Loucy (cell line): ENCODE measurements at regions not wholly inside any gene's neighbourhood (a gene's known extent, or its start where the extent isn't known, plus 50 kb on each side); places are given as distances from the start of the nearest gene placed in this dataset.
A peak's percentile ranks its signal among the peaks of the same experiment; 100 is the strongest.
"Not testable (repeated sequence)": the region's sequence is repeated elsewhere in the genome, so short reads cannot be mapped to it uniquely, and the experiment has no call there.

Experiments used
- H2AFZ ChIP-seq: fragments of 200-600 bp; sonication (generic); 2 replicates; pipeline ENCODE4 v1.6.0; 2016; ENCODE audit warnings: antibody characterized with exemption, mild to moderate bottlenecking, low read length, moderate library complexity
- H3F3A ChIP-seq: fragments of 200-600 bp; 2 replicates; pipeline ENCODE4 v1.6.0; 2016; ENCODE audit warnings: antibody characterized with exemption, low read depth, mild to moderate bottlenecking
- H3K27me3 ChIP-seq: fragments of 200-600 bp; sonication (generic); 2 replicates; pipeline ENCODE4 v1.6.1; 2014; ENCODE audit warnings: low read length, mild to moderate bottlenecking; ENCODE audit not compliant: insufficient read depth, poor library complexity, severe bottlenecking
- H3K36me3 ChIP-seq: fragments of 200-600 bp; sonication (generic); 2 replicates; pipeline ENCODE4 v1.6.1; 2016; ENCODE audit warnings: low read length; ENCODE audit not compliant: insufficient read depth
- H3K4me1 ChIP-seq: fragments of 200-600 bp; sonication (generic); 2 replicates; pipeline ENCODE4 v1.5.1; 2014; ENCODE audit warnings: low read length, mild to moderate bottlenecking; ENCODE audit not compliant: insufficient read depth, poor library complexity, severe bottlenecking
- H3K4me2 ChIP-seq: fragments of 200-600 bp; sonication (generic); 2 replicates; pipeline ENCODE4 v1.6.0; 2014; ENCODE audit warnings: antibody characterized with exemption, low read length, low read depth, mild to moderate bottlenecking; ENCODE audit not compliant: poor library complexity, severe bottlenecking
- H3K4me3 ChIP-seq: fragments of 200-600 bp; sonication (generic); 2 replicates; pipeline ENCODE4 v1.5.1; 2014; ENCODE audit warnings: low read length, mild to moderate bottlenecking, mixed read lengths; ENCODE audit not compliant: poor library complexity, severe bottlenecking
- H3K79me2 ChIP-seq: fragments of 200-600 bp; sonication (generic); 2 replicates; pipeline ENCODE4 v1.6.1; 2014; ENCODE audit warnings: low read length; ENCODE audit not compliant: insufficient read depth
- H3K9ac ChIP-seq: fragments of 200-600 bp; sonication (generic); 2 replicates; pipeline ENCODE4 v1.6.0; 2014; ENCODE audit warnings: mild to moderate bottlenecking, low read depth, low read length, moderate library complexity; ENCODE audit not compliant: poor library complexity, severe bottlenecking
- H3K9me2 ChIP-seq: fragments of 200-600 bp; sonication (generic); replicated peaks from 2 replicates; pipeline ENCODE4 v1.6.1; 2016; ENCODE audit warnings: low read depth, low read length, mixed read lengths
- H3K9me3 ChIP-seq: fragments of 200-600 bp; sonication (generic); 2 replicates; pipeline ENCODE4 v1.6.1; 2014; ENCODE audit warnings: mild to moderate bottlenecking, antibody characterized with exemption, low read length, low read depth; ENCODE audit not compliant: insufficient read depth
- H4K20me1 ChIP-seq: fragments of 200-600 bp; sonication (generic); 2 replicates; pipeline ENCODE4 v1.6.0; 2014; ENCODE audit warnings: antibody characterized with exemption, low read length, mild to moderate bottlenecking; ENCODE audit not compliant: insufficient read depth, poor library complexity, severe bottlenecking
- CTCF ChIP-seq: fragments of 200-600 bp; sonication (generic); conservative IDR thresholded peaks from 2 replicates; pipeline ENCODE4 v1.5.1; 2014; ENCODE audit warnings: mild to moderate bottlenecking, antibody characterized with exemption, low read length
- EZH2phosphoT487 ChIP-seq: fragments of 200-600 bp; IDR thresholded peaks from 2 replicates; pipeline ENCODE4 v1.6.1; 2018; ENCODE audit warnings: antibody characterized with exemption, mild to moderate bottlenecking, moderate library complexity, borderline replicate concordance

- Histone ChIP-seq H3K9ac (no peak overlapping the region), H3K9me2 (no peaks in the 10 kb centered on the region), H3K27me3 (no peaks in the 10 kb centered on the region), H4K20me1 (no peaks in the 10 kb centered on the region), H3K4me2 (peak overlapping the region; percentile 22), H3F3A (no peaks in the 10 kb centered on the region), H3K4me1 (no peaks in the 10 kb centered on the region), H3K36me3 (no peaks in the 10 kb centered on the region), H3K4me3 (no peak overlapping the region), H2AFZ (0 out of 2 replicates have a peak overlapping the region, but pooled peaks have one; percentile 3), H3K9me3 (no peaks in the 10 kb centered on the region), H3K79me2 (no peaks in the 10 kb centered on the region)
- TF ChIP-seq CTCF = no peak
- no peak for TF ChIP-seq EZH2phosphoT487
Measured at GRCh38 chr2:180694445-180695421, 285.7 kb upstream of the UBE2E3 start.

DNA sequence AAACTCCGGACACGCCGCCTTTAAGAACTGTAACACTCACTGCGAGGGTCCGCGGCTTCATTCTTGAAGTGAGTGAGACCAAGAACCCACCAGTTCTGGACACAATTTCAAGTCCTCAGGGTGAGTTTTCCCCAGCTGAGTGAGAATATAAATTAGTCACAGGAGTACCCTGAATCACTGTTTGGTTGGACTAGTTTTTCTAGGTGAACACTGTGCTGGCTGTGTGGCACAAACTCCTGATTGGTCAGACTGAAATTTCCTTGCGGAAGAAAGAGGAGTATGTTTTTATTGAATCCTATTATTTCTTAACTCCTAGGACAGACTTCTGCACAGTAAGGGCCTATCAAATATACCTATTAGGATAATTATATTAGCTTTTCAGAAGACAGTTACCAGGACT lies 288.1 kb upstream of the UBE2E3 start:
- TF ChIP-seq CTCF (no peak), EZH2phosphoT487 (no peak)
- H3K36me3 ChIP-seq = no peaks in the 10 kb centered on the region
- no peak overlapping the region for H3K4me3 ChIP-seq
- no peak overlapping the region for H2AFZ ChIP-seq
- no peak overlapping the region for H3K4me2 ChIP-seq
- H4K20me1 ChIP-seq = no peaks in the 10 kb centered on the region
- H3K27me3 ChIP-seq = no peaks in the 10 kb centered on the region
- no peaks in the 10 kb centered on the region for H3F3A ChIP-seq
- H3K9me2 ChIP-seq = no peaks in the 10 kb centered on the region
- H3K9ac ChIP-seq = no peak overlapping the region
- H3K4me1 ChIP-seq = no peaks in the 10 kb centered on the region
- no peaks in the 10 kb centered on the region for H3K9me3 ChIP-seq
- H3K79me2 ChIP-seq = no peaks in the 10 kb centered on the region

GRCh38 chr2:180691855-180692223 lies 288.6 kb upstream of the UBE2E3 start:
- H3K4me3 ChIP-seq, H3K4me1 ChIP-seq, H3K79me2 ChIP-seq, H3K27me3 ChIP-seq, H3F3A ChIP-seq, H4K20me1 ChIP-seq, H3K9me2 ChIP-seq, H3K36me3 ChIP-seq, H3K9me3 ChIP-seq, H3K9ac ChIP-seq, H3K4me2 ChIP-seq, H2AFZ ChIP-seq: not testable (repeated sequence)

GRCh38 chr2:180691186-180691854 lies 289.1 kb upstream of the UBE2E3 start:
- not testable (repeated sequence) for H3K36me3 ChIP-seq, H3K9me3 ChIP-seq, H2AFZ ChIP-seq, H3K9ac ChIP-seq, H3K79me2 ChIP-seq, H3K4me2 ChIP-seq, H3K4me1 ChIP-seq, H4K20me1 ChIP-seq, H3F3A ChIP-seq, H3K4me3 ChIP-seq, H3K9me2 ChIP-seq, H3K27me3 ChIP-seq
